ENCODE measurements at regions not wholly inside any gene's neighbourhood (a gene's known extent, or its start where the extent isn't known, plus 50 kb on each side); places are given as distances from the start of the nearest gene placed in this dataset.

GRCh38 chr13:110773480-110773879 lies 60.0 kb downstream of the ING1 start:
- DNase-seq (ENCODE audit: low spot score): no peak

GRCh38 chr13:110774051-110774450 lies 60.6 kb downstream of the ING1 start:
- DNase-seq (ENCODE audit: low spot score): no peak

GRCh38 chr13:110774490-110774889 lies 61.0 kb downstream of the ING1 start:
- DNase-seq (ENCODE audit: low spot score): no peak

GRCh38 chr13:110775576-110775975 lies 62.1 kb downstream of the ING1 start:
- DNase-seq (ENCODE audit: low spot score): no peak

GRCh38 chr13:110777251-110777820 lies 63.8 kb downstream of the ING1 start:
- no peak for DNase-seq (ENCODE audit: low spot score)

GRCh38 chr13:110779022-110779421 lies 65.5 kb downstream of the ING1 start:
- DNase-seq (ENCODE audit: low spot score): no peak

- DNase-seq (ENCODE audit: low spot score): no peak
Observed at GRCh38 chr13:110780422-110780821, 66.9 kb downstream of the ING1 start.

- DNase-seq (ENCODE audit: low spot score): no peak
Observed at GRCh38 chr13:110782185-110782584, 68.7 kb downstream of the ING1 start.

- DNase-seq (ENCODE audit: low spot score): no peak
Observed at GRCh38 chr13:110784704-110785103, 71.2 kb downstream of the ING1 start.

GRCh38 chr13:110788778-110789177 lies 75.3 kb downstream of the ING1 start:
- no peak for DNase-seq (ENCODE audit: low spot score)

GRCh38 chr13:110789871-110790270 lies 76.4 kb downstream of the ING1 start:
- DNase-seq (ENCODE audit: low spot score): no peak

GRCh38 chr13:110790371-110790770 lies 76.9 kb downstream of the ING1 start:
- DNase-seq (ENCODE audit: low spot score): no peak

- no peak for DNase-seq (ENCODE audit: low spot score)
Observed at GRCh38 chr13:110794209-110794608, 80.7 kb downstream of the ING1 start.

- DNase-seq (ENCODE audit: low spot score): no peak
Observed at GRCh38 chr13:110797230-110797877, 83.9 kb downstream of the ING1 start.

GRCh38 chr13:110798081-110798994 lies 84.8 kb downstream of the ING1 start:
- DNase-seq (ENCODE audit: low spot score): no peak

GRCh38 chr13:110799246-110800236 lies 86.0 kb downstream of the ING1 start:
- no peak for DNase-seq (ENCODE audit: low spot score)

- no peak for DNase-seq (ENCODE audit: low spot score)
Observed at GRCh38 chr13:110801044-110801443, 87.5 kb downstream of the ING1 start.

- no peak for DNase-seq (ENCODE audit: low spot score)
Observed at GRCh38 chr13:110802260-110802659, 88.8 kb downstream of the ING1 start.

GRCh38 chr13:110806636-110807035 lies 93.1 kb downstream of the ING1 start:
- DNase-seq (ENCODE audit: low spot score): no peak

- DNase-seq (ENCODE audit: low spot score): no peak
Observed at GRCh38 chr13:110807546-110807945, 94.0 kb downstream of the ING1 start.

GRCh38 chr13:110808138-110808537 lies 94.6 kb downstream of the ING1 start:
- no peak for DNase-seq (ENCODE audit: low spot score)

Measured in left forelimb (tissue), 1 donor.